A549 (cell line): ENCODE measurements at regions not wholly inside any gene's neighbourhood (a gene's known extent, or its start where the extent isn't known, plus 50 kb on each side); places are given as distances from the start of the nearest gene placed in this dataset.

Source experiments
- ATAC-seq, 2 experiments: fragments of 200-7000 bp in 1 of 2; fragments of >200 bp in 1 of 2; cut with Nextera tagmentation in 1 of 2; cut with Tn5 transposase in 1 of 2; 3 replicates each; pipeline versions ENCODE4 v1.8.0 to v1.9.1; 2018 to 2020; ENCODE audit warnings: mild to moderate bottlenecking in 1 of 2, moderate library complexity in 1 of 2
- CTCF ChIA-PET: fragments of 300-600 bp; sonication (Branson Sonifier 250); formaldehyde crosslinking; extraction: SDS; loops from one replicate; lab custom pipeline; 2021; ENCODE audit warnings: antibody characterized with exemption, inconsistent platforms; lab: Yijun Ruan, JAX
- POLR2A ChIA-PET: fragments of 350-600 bp; formaldehyde crosslinking; extraction: SDS; loops from one replicate; lab custom pipeline; 2021; ENCODE audit warnings: antibody characterized with exemption, inconsistent platforms; lab: Yijun Ruan, JAX
- DNase-seq, 2 experiments: peaks; one replicate each; pipeline versions ENCODE4 v3.0.0 to v3.0.0-alpha.2; 2011 to 2016; ENCODE audit warnings: low read depth in 1 of 2, low spot score in 1 of 2
- FAIRE-seq: peaks from 2 replicates; lab custom pipeline; 2011; peaks lifted over from hg19 to GRCh38; lab: Jason Lieb, UNC
- H3K27ac ChIP-seq, 2 experiments: fragments of >200 bp; sonication (Bioruptor Twin); formaldehyde crosslinking; 3 replicates each; pipeline ENCODE4 v1.5.1; 2016 to 2017
- H3K4me1 ChIP-seq: fragments of >200 bp; sonication (Bioruptor Twin); formaldehyde crosslinking; 3 replicates; pipeline ENCODE4 v1.6.1; 2016
- H3K4me2 ChIP-seq: fragments of >200 bp; sonication (Bioruptor Twin); formaldehyde crosslinking; 3 replicates; pipeline ENCODE4 v1.6.1; 2016
- H3K4me3 ChIP-seq: fragments of >200 bp; sonication (Bioruptor Twin); formaldehyde crosslinking; 3 replicates; pipeline ENCODE4 v1.5.1; 2016
- H3K9me3 ChIP-seq: fragments of >200 bp; sonication (Bioruptor Twin); formaldehyde crosslinking; 3 replicates; pipeline ENCODE4 v1.6.1; 2016
- CEBPB ChIP-seq, 2 experiments: fragments of >200 bp in 1 of 2; sonication (Bioruptor Twin) in 1 of 2; formaldehyde crosslinking in 1 of 2; IDR thresholded peaks; 2 replicates each; pipeline ENCODE4 v1.6.1; 2012 to 2016
- ESRRA ChIP-seq: fragments of 150-350 bp; IDR thresholded peaks from 2 replicates; pipeline ENCODE4 v1.6.1; 2014; ENCODE audit warnings: mild to moderate bottlenecking, low read length, borderline replicate concordance
- FOSB ChIP-seq: fragments of 250-450 bp; sonication (Bioruptor Pico); IDR thresholded peaks from 2 replicates; pipeline ENCODE4 v1.5.0; 2020; ENCODE audit warnings: mild to moderate bottlenecking, moderate library complexity
- FOSL2 ChIP-seq, 2 experiments: fragments of 450-650 bp in 1 of 2; fragments of >200 bp in 1 of 2; sonication (Bioruptor Twin) in 1 of 2; formaldehyde crosslinking; IDR thresholded peaks; 2 replicates each; pipeline versions ENCODE4 v1.5.0 to v1.6.1; 2016 to 2020; ENCODE audit warnings: mild to moderate bottlenecking in 1 of 2, moderate library complexity in 1 of 2
- HDAC2 ChIP-seq: fragments of 200-600 bp; sonication (generic); IDR thresholded peaks from 2 replicates; pipeline ENCODE4 v1.6.1; 2016
- HOXB5 ChIP-seq: fragments of 250-450 bp; sonication (Bioruptor Pico); IDR thresholded peaks from 2 replicates; pipeline ENCODE4 v1.5.0; 2020; ENCODE audit warnings: mild to moderate bottlenecking, moderate library complexity
- MAFK ChIP-seq: fragments of 450-650 bp; IDR thresholded peaks from 2 replicates; pipeline ENCODE4 v1.6.1; 2014; ENCODE audit not compliant: partially characterized antibody
- POLR2AphosphoS2 ChIP-seq: conservative IDR thresholded peaks from 2 replicates; pipeline ENCODE4 v1.6.1; 2012; ENCODE audit warnings: low read length, improper control_type of control experiment, inconsistent platforms
- RCOR1 ChIP-seq: fragments of 150-350 bp; IDR thresholded peaks from 2 replicates; pipeline ENCODE4 v1.6.1; 2014; ENCODE audit warnings: antibody characterized with exemption, low read length, low read depth
- SREBF2 ChIP-seq: fragments of 450-650 bp; IDR thresholded peaks from 2 replicates; pipeline ENCODE4 v1.6.1; 2014; ENCODE audit warnings: mild to moderate bottlenecking, moderate library complexity
- TFCP2L1 ChIP-seq: fragments of 250-450 bp; sonication (Bioruptor Pico); IDR thresholded peaks from 2 replicates; pipeline ENCODE4 v1.5.0; 2021; ENCODE audit warnings: mild to moderate bottlenecking
- ZFP36 ChIP-seq: fragments of 450-650 bp; IDR thresholded peaks from 2 replicates; pipeline ENCODE4 v1.6.1; 2014; ENCODE audit warnings: borderline replicate concordance; ENCODE audit not compliant: partially characterized antibody
- ZNF302 ChIP-seq: fragments of 250-450 bp; sonication (Bioruptor Pico); IDR thresholded peaks from 2 replicates; pipeline ENCODE4 v1.9.0; 2021; ENCODE audit warnings: inconsistent platforms, mild to moderate bottlenecking, moderate library complexity
- WGBS: methylation state at CpG from one replicate; pipeline ENCODE4 v1.1.6; 2017; ENCODE audit errors: missing lambda C conversion rate; 5-methylcytosine and 5-hydroxymethylcytosine counted together
- TF ChIP-seq, protein P1 (sequence below): fragments of 450-650 bp; IDR thresholded peaks from 2 replicates; pipeline ENCODE4 v1.6.1; 2014; ENCODE audit warnings: antibody characterized with exemption
- TF ChIP-seq, protein P2 (sequence below): fragments of 250-450 bp; sonication (Bioruptor Pico); IDR thresholded peaks from 2 replicates; pipeline ENCODE4 v1.5.0; 2020; ENCODE audit warnings: low read depth, mild to moderate bottlenecking, moderate library complexity
- TF ChIP-seq, protein P3 (sequence below): IDR thresholded peaks from 2 replicates; pipeline ENCODE4 v1.6.1; 2012
- TF ChIP-seq, protein P4 (sequence below): fragments of >200 bp; sonication (Bioruptor Twin); formaldehyde crosslinking; IDR thresholded peaks from 3 replicates; pipeline ENCODE4 v1.6.1; 2016
- TF ChIP-seq, protein P5 (sequence below): fragments of 150-350 bp; IDR thresholded peaks from 2 replicates; pipeline ENCODE4 v1.6.1; 2014; ENCODE audit warnings: low read depth, mild to moderate bottlenecking, low read length

DNA sequence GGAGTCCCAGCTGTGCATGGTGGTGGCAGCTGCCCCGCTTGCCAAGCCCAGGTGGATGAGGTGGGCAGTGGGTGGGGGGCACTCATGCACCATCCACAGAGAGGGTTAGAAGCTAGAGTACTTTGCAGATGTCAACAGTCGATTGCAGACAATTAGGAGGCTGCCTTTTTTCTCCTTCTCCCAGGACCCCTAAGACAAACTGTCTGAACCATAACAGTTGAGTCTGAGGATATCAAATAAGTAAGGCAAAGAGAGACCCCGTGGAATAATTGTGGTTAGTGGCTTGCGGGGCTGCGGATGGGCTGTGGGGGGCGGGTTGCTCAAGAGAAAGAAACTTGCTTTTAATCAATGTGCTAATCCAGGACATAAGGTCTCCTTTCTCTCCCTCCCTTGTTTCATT is 926.2 kb downstream of the VRK1 start:
- no peak for ATAC-seq
- POLR2A ChIA-PET = no interaction called here
- FAIRE-seq = no peak
- 26% methylated on average over 6 of the region's 6 CpGs for WGBS
- H3K9me3 ChIP-seq = 0 out of 3 replicates have a peak, but pooled peaks cover 3% of the 10 kb centered on the region
- no peak for TF ChIP-seq FOSB
- TF ChIP-seq ZFP36 = no peak
- TF ChIP-seq, protein P1, sequence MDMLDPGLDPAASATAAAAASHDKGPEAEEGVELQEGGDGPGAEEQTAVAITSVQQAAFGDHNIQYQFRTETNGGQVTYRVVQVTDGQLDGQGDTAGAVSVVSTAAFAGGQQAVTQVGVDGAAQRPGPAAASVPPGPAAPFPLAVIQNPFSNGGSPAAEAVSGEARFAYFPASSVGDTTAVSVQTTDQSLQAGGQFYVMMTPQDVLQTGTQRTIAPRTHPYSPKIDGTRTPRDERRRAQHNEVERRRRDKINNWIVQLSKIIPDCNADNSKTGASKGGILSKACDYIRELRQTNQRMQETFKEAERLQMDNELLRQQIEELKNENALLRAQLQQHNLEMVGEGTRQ = no peak
- no peak for TF ChIP-seq RCOR1
- no peak for TF ChIP-seq HDAC2
- no peak for TF ChIP-seq FOSL2 (IDR thresholded peaks at IDR 0.05)
- no peak for TF ChIP-seq FOSL2 (CRISPR knock-in tag; IDR thresholded peaks at IDR 0.05)
- TF ChIP-seq, all 56 proteins: peak for 0
- Histone ChIP-seq H3K4me1 (no peaks in the 10 kb centered on the region), H3K27ac (no peak overlapping the region), H3K4me3 (no peak overlapping the region), H3K4me2 (no peak overlapping the region)
- DNase-seq = no peak
- CTCF ChIA-PET = interaction anchor here (0.6 kb wide), 1 partner anchor 309 kb away, joined by 3 read pairs; no protein-coding TSS in a partner anchor

DNA sequence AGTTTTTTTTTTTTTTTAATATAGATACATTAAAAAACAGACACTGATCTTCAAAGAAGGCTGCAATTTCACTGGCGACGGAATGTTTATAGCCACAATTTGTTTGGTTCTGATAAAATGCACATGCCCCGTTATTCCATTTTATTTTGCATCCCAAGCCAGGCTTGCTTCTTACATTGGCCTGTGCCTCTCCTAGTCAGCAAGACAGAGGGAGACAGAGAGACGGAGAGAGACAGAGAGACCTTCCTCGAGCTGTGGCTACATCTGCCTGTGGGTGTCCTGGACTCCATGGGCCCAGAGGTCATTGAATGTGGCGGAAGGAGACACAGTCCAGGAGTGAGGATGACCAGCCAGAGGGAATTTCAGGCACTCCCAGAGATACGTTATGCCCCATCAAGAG is 926.6 kb downstream of the VRK1 start:
- POLR2A ChIA-PET = no interaction called here
- no peak for ATAC-seq
- CTCF ChIA-PET = interaction anchor here (0.6 kb wide), 1 partner anchor 310 kb away, joined by 3 read pairs; no protein-coding TSS in a partner anchor

DNA sequence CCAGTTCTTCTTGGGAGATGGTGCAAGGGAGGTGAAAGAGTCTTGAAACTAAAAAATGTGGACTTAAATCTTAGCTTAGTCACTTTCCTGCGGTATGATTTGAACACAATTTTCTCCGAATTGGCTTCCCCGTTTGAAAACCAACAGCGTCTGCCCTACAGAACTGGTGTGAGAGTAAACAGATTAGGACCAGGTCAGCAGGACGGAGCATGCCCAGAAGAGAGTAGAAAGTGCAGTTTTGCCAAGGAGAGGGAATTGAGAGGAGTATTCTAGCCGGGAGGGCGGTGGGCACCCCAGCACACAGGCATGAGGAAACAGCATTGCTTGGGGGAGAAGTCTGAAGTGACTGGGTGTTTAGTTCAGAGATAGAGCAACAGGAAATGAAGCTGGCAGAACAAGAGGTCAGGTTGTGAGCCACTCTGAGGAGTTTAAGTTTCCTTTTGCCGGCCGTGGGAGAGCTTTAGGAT is 927.1 kb downstream of the VRK1 start:
- Histone ChIP-seq H3K4me2 (no peak overlapping the region), H3K9me3 (0 out of 3 replicates have a peak, but pooled peaks cover 3% of the 10 kb centered on the region)
- POLR2A ChIA-PET = no interaction called here
- WGBS = 7% methylated on average over 9 of the region's 9 CpGs
- no peak for FAIRE-seq
- TF ChIP-seq ZNF302 (CRISPR knock-in tag) = no peak
- TF ChIP-seq TFCP2L1 = no peak
- no peak for TF ChIP-seq MAFK
- TF ChIP-seq, protein P2, sequence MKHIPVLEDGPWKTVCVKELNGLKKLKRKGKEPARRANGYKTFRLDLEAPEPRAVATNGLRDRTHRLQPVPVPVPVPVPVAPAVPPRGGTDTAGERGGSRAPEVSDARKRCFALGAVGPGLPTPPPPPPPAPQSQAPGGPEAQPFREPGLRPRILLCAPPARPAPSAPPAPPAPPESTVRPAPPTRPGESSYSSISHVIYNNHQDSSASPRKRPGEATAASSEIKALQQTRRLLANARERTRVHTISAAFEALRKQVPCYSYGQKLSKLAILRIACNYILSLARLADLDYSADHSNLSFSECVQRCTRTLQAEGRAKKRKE = no peak
- TF ChIP-seq, protein P3, sequence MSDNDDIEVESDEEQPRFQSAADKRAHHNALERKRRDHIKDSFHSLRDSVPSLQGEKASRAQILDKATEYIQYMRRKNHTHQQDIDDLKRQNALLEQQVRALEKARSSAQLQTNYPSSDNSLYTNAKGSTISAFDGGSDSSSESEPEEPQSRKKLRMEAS = no peak
- TF ChIP-seq, protein P4, sequence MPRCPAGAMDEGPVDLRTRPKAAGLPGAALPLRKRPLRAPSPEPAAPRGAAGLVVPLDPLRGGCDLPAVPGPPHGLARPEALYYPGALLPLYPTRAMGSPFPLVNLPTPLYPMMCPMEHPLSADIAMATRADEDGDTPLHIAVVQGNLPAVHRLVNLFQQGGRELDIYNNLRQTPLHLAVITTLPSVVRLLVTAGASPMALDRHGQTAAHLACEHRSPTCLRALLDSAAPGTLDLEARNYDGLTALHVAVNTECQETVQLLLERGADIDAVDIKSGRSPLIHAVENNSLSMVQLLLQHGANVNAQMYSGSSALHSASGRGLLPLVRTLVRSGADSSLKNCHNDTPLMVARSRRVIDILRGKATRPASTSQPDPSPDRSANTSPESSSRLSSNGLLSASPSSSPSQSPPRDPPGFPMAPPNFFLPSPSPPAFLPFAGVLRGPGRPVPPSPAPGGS = no peak
- TF ChIP-seq, all 56 proteins: peak for 0
- CTCF ChIA-PET = interaction anchor here (0.9 kb wide), 1 partner anchor 137 kb away, joined by 3 read pairs; no protein-coding TSS in a partner anchor
- H3K27ac ChIP-seq = no peak overlapping the region
- ATAC-seq = no peak
- H3K4me1 ChIP-seq = no peaks in the 10 kb centered on the region
- no peak overlapping the region for H3K4me3 ChIP-seq
- no peak for DNase-seq

More for the DNA sequence above, 926.6 kb downstream of the VRK1 start:
- Histone ChIP-seq H3K4me1 (no peaks in the 10 kb centered on the region), H3K4me2 (no peak overlapping the region), H3K9me3 (0 out of 3 replicates have a peak, but pooled peaks cover 3% of the 10 kb centered on the region), H3K4me3 (no peak overlapping the region), H3K27ac (no peak overlapping the region)
- WGBS = 33% methylated on average over 7 of the region's 7 CpGs
- FAIRE-seq (no peak), DNase-seq (peak in 1 of 2 experiments; percentile 8)
- TF ChIP-seq ESRRA (no peak), CEBPB (IDR thresholded peaks at IDR 0.05) (no peak), SREBF2 (no peak), POLR2AphosphoS2 (no peak), HOXB5 (CRISPR knock-in tag) (no peak)
- TF ChIP-seq, protein P5, sequence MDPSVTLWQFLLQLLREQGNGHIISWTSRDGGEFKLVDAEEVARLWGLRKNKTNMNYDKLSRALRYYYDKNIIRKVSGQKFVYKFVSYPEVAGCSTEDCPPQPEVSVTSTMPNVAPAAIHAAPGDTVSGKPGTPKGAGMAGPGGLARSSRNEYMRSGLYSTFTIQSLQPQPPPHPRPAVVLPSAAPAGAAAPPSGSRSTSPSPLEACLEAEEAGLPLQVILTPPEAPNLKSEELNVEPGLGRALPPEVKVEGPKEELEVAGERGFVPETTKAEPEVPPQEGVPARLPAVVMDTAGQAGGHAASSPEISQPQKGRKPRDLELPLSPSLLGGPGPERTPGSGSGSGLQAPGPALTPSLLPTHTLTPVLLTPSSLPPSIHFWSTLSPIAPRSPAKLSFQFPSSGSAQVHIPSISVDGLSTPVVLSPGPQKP = no peak
